ENCODE measurements at regions not wholly inside any gene's neighbourhood (a gene's known extent, or its start where the extent isn't known, plus 50 kb on each side); places are given as distances from the start of the nearest gene placed in this dataset.

GRCh38 chr20:22371843-22372242 is 212.5 kb downstream of the FOXA2 start:
- no peak overlapping the region for H3K9ac ChIP-seq (ENCODE audit: low read length in 3 of 3)
- no peak overlapping the region for H3K4me3 ChIP-seq (ENCODE audit: low read length in 3 of 3)
- DNase-seq (peak in 3 of 5 donors; percentile 27 to 50 (median 47)), FAIRE-seq (no peak)
- intact Hi-C loops (cut with DNase I) = no loop called here
- no peaks in the 10 kb centered on the region for H3K27me3 ChIP-seq (ENCODE audit: control insufficient read depth, insufficient read depth, low read length)
- H3K4me1 ChIP-seq (ENCODE audit: control insufficient read depth in 2 of 3, insufficient read depth in 2 of 3, low read depth in 1 of 3, low read length in 3 of 3) = no peaks in the 10 kb centered on the region
- TF ChIP-seq, protein P1, sequence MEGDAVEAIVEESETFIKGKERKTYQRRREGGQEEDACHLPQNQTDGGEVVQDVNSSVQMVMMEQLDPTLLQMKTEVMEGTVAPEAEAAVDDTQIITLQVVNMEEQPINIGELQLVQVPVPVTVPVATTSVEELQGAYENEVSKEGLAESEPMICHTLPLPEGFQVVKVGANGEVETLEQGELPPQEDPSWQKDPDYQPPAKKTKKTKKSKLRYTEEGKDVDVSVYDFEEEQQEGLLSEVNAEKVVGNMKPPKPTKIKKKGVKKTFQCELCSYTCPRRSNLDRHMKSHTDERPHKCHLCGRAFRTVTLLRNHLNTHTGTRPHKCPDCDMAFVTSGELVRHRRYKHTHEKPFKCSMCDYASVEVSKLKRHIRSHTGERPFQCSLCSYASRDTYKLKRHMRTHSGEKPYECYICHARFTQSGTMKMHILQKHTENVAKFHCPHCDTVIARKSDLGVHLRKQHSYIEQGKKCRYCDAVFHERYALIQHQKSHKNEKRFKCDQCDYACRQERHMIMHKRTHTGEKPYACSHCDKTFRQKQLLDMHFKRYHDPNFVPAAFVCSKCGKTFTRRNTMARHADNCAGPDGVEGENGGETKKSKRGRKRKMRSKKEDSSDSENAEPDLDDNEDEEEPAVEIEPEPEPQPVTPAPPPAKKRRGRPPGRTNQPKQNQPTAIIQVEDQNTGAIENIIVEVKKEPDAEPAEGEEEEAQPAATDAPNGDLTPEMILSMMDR (IDR thresholded peaks at IDR 0.05; ENCODE audit: borderline replicate concordance, extremely low read depth, insufficient read depth) = no peak
- H3K36me3 ChIP-seq (ENCODE audit: control insufficient read depth in 2 of 3, insufficient read depth in 3 of 3, low read length in 3 of 3) = no peaks in the 10 kb centered on the region
- no peak overlapping the region for H3K27ac ChIP-seq (ENCODE audit: low read depth in 2 of 2, low read length in 2 of 2)
- H3K9me3 ChIP-seq (ENCODE audit: control insufficient read depth in 2 of 3, insufficient read depth in 1 of 3, low read length in 3 of 3) = no peaks in the 10 kb centered on the region

- H3K4me1 ChIP-seq (ENCODE audit: control insufficient read depth in 2 of 3, insufficient read depth in 2 of 3, low read depth in 1 of 3, low read length in 3 of 3) = no peaks in the 10 kb centered on the region
- H3K9ac ChIP-seq (ENCODE audit: low read length in 3 of 3) = no peak overlapping the region
- no peak overlapping the region for H3K27ac ChIP-seq (ENCODE audit: low read depth in 2 of 2, low read length in 2 of 2)
- intact Hi-C loops (cut with DNase I) = no loop called here
- H3K9me3 ChIP-seq (ENCODE audit: control insufficient read depth in 2 of 3, insufficient read depth in 1 of 3, low read length in 3 of 3) = no peaks in the 10 kb centered on the region
- no peaks in the 10 kb centered on the region for H3K36me3 ChIP-seq (ENCODE audit: control insufficient read depth in 2 of 3, insufficient read depth in 3 of 3, low read length in 3 of 3)
- DNase-seq (no peak), FAIRE-seq (no peak)
- TF ChIP-seq, protein P1 (IDR thresholded peaks at IDR 0.05; ENCODE audit: borderline replicate concordance, extremely low read depth, insufficient read depth) = no peak
- H3K27me3 ChIP-seq (ENCODE audit: control insufficient read depth, insufficient read depth, low read length) = no peaks in the 10 kb centered on the region
- H3K4me3 ChIP-seq (ENCODE audit: low read length in 3 of 3) = no peak overlapping the region
These were observed 214.2 kb downstream of the FOXA2 start for GRCh38 chr20:22370137-22370536.

GRCh38 chr20:22369100-22369499 is 215.3 kb downstream of the FOXA2 start:
- DNase-seq = no peak
- Histone ChIP-seq H3K9ac (ENCODE audit: low read length in 3 of 3) (no peak overlapping the region), H3K36me3 (ENCODE audit: control insufficient read depth in 2 of 3, insufficient read depth in 3 of 3, low read length in 3 of 3) (no peaks in the 10 kb centered on the region), H3K9me3 (ENCODE audit: control insufficient read depth in 2 of 3, insufficient read depth in 1 of 3, low read length in 3 of 3) (no peaks in the 10 kb centered on the region), H3K4me3 (ENCODE audit: low read length in 3 of 3) (no peak overlapping the region), H3K27me3 (ENCODE audit: control insufficient read depth, insufficient read depth, low read length) (no peaks in the 10 kb centered on the region), H3K27ac (ENCODE audit: low read depth in 2 of 2, low read length in 2 of 2) (no peak overlapping the region), H3K4me1 (ENCODE audit: control insufficient read depth in 2 of 3, insufficient read depth in 2 of 3, low read depth in 1 of 3, low read length in 3 of 3) (no peaks in the 10 kb centered on the region)
- intact Hi-C loops (cut with DNase I) = no loop called here
- TF ChIP-seq, protein P1 (IDR thresholded peaks at IDR 0.05; ENCODE audit: borderline replicate concordance, extremely low read depth, insufficient read depth) = no peak
- no peak for FAIRE-seq

GRCh38 chr20:22368235-22368634 is 216.1 kb downstream of the FOXA2 start:
- no peaks in the 10 kb centered on the region for H3K36me3 ChIP-seq (ENCODE audit: control insufficient read depth in 2 of 3, insufficient read depth in 3 of 3, low read length in 3 of 3)
- intact Hi-C loops (cut with DNase I) = no loop called here
- FAIRE-seq = no peak
- no peaks in the 10 kb centered on the region for H3K27me3 ChIP-seq (ENCODE audit: control insufficient read depth, insufficient read depth, low read length)
- no peak for DNase-seq
- no peaks in the 10 kb centered on the region for H3K9me3 ChIP-seq (ENCODE audit: control insufficient read depth in 2 of 3, insufficient read depth in 1 of 3, low read length in 3 of 3)
- H3K27ac ChIP-seq (ENCODE audit: low read depth in 2 of 2, low read length in 2 of 2) = no peak overlapping the region
- TF ChIP-seq, protein P1 (IDR thresholded peaks at IDR 0.05; ENCODE audit: borderline replicate concordance, extremely low read depth, insufficient read depth) = no peak
- no peaks in the 10 kb centered on the region for H3K4me1 ChIP-seq (ENCODE audit: control insufficient read depth in 2 of 3, insufficient read depth in 2 of 3, low read depth in 1 of 3, low read length in 3 of 3)
- H3K9ac ChIP-seq (ENCODE audit: low read length in 3 of 3) = no peak overlapping the region
- no peak overlapping the region for H3K4me3 ChIP-seq (ENCODE audit: low read length in 3 of 3)
